K562 (cell line): ENCODE measurements at regions not wholly inside any gene's neighbourhood (a gene's known extent, or its start where the extent isn't known, plus 50 kb on each side); places are given as distances from the start of the nearest gene placed in this dataset.
A peak's percentile ranks its signal among the peaks of the same experiment; 100 is the strongest.

ENCODE experiments used
- CBFA2T2 ChIP-seq: fragments of 450-650 bp; conservative IDR thresholded peaks from 2 replicates; pipeline ENCODE4 v1.6.1; 2017; ENCODE audit warnings: mild to moderate bottlenecking
- CEBPB ChIP-seq: fragments of 450-650 bp; IDR thresholded peaks from 2 replicates; pipeline ENCODE4 v1.6.1; 2016; ENCODE audit warnings: missing genetic modification characterization, missing compliant biosample characterization
- CREB3L1 ChIP-seq: fragments of 450-650 bp; IDR thresholded peaks from 2 replicates; pipeline ENCODE4 v1.6.1; 2014; ENCODE audit warnings: low read depth, mild to moderate bottlenecking, moderate library complexity, borderline replicate concordance
- ETV1 ChIP-seq: fragments of 450-650 bp; conservative IDR thresholded peaks from 2 replicates; pipeline ENCODE4 v1.6.1; 2016; ENCODE audit warnings: missing genetic modification characterization, control low read depth, low read depth, missing compliant biosample characterization
- FOXP1 ChIP-seq: sonication (generic); formaldehyde crosslinking; IDR thresholded peaks from 2 replicates; pipeline ENCODE4 v1.8.0; 2022; ENCODE audit warnings: mild to moderate bottlenecking, missing genetic modification reagents
- HLTF ChIP-seq: fragments of 450-650 bp; IDR thresholded peaks from 2 replicates; pipeline ENCODE4 v1.6.1; 2016
- JUN ChIP-seq, 2 experiments: sonication (generic) in 1 of 2; formaldehyde crosslinking in 1 of 2; IDR thresholded peaks; 2 replicates each; pipeline versions ENCODE4 v1.6.1 to v1.8.0; 2012 to 2022; ENCODE audit warnings: borderline replicate concordance in 2 of 2, mild to moderate bottlenecking in 2 of 2, improper control_type of control experiment in 1 of 2, low read depth in 1 of 2, low read length in 1 of 2, missing genetic modification reagents in 1 of 2
- JUND ChIP-seq, 2 experiments: IDR thresholded peaks; 2 replicates in 1 of 2; 3 replicates in 1 of 2; pipeline ENCODE4 v1.6.1; 2011; ENCODE audit warnings: borderline replicate concordance in 2 of 2, low read depth in 2 of 2, low read length in 2 of 2, improper control_type of control experiment in 1 of 2, missing biosample characterization in 1 of 2, missing genetic modification characterization in 1 of 2, missing genetic modification reagents in 1 of 2
- NELFE ChIP-seq: IDR thresholded peaks from 2 replicates; pipeline ENCODE4 v1.6.1; 2011; ENCODE audit warnings: mild to moderate bottlenecking; ENCODE audit not compliant: insufficient read depth, insufficient read length
- NR2C1 ChIP-seq, 2 experiments: fragments of 450-650 bp; IDR thresholded peaks; 2 replicates each; pipeline ENCODE4 v1.6.1; 2017; ENCODE audit warnings: mild to moderate bottlenecking in 2 of 2, antibody characterized with exemption in 1 of 2, inconsistent platforms in 1 of 2, missing compliant biosample characterization in 1 of 2, missing genetic modification characterization in 1 of 2
- SIX5 ChIP-seq, 2 experiments: IDR thresholded peaks; 2 replicates each; pipeline ENCODE4 v1.6.1; 2011; ENCODE audit warnings: low read length in 2 of 2, borderline replicate concordance in 1 of 2, low read depth in 1 of 2, mild to moderate bottlenecking in 1 of 2, moderate library complexity in 1 of 2; ENCODE audit not compliant: insufficient read depth in 1 of 2
- STAT5A ChIP-seq: IDR thresholded peaks from 2 replicates; pipeline ENCODE4 v1.6.1; 2012; ENCODE audit warnings: low read length, inconsistent platforms, borderline replicate concordance
- TEAD4 ChIP-seq, 2 experiments: sonication (generic) in 1 of 2; formaldehyde crosslinking in 1 of 2; IDR thresholded peaks; 2 replicates each; pipeline versions ENCODE4 v1.6.1 to v1.8.0; 2012 to 2022; ENCODE audit warnings: borderline replicate concordance in 1 of 2, inconsistent platforms in 1 of 2, low read length in 1 of 2, mild to moderate bottlenecking in 1 of 2, missing genetic modification reagents in 1 of 2
- TSHZ1 ChIP-seq: fragments of 250-450 bp; sonication (Bioruptor Pico); IDR thresholded peaks from 2 replicates; pipeline ENCODE4 v1.4.0; 2020; ENCODE audit warnings: mild to moderate bottlenecking, moderate library complexity
- U2AF2 ChIP-seq: fragments of 200-400 bp; formaldehyde crosslinking; optimal IDR thresholded peaks from 2 replicates; pipeline ENCODE3; 2017; ENCODE audit warnings: low read depth, mild to moderate bottlenecking, low read length
- ZC3H11A ChIP-seq: IDR thresholded peaks from 2 replicates; pipeline ENCODE4 v1.6.1; 2012; ENCODE audit warnings: low read depth, low read length, improper control_type of control experiment
- ZNF347 ChIP-seq: fragments of 450-650 bp; formaldehyde crosslinking; IDR thresholded peaks from 2 replicates; pipeline ENCODE4 v1.4.0; 2020; ENCODE audit warnings: low read depth, mild to moderate bottlenecking, moderate library complexity
- ZNF444 ChIP-seq: fragments of 250-450 bp; sonication (Bioruptor Pico); IDR thresholded peaks from 2 replicates; pipeline ENCODE4 v1.4.0; 2020; ENCODE audit warnings: mild to moderate bottlenecking, moderate library complexity
- TF ChIP-seq, protein P1 (sequence below), 2 experiments: fragments of 450-650 bp in 1 of 2; sonication (generic) in 1 of 2; formaldehyde crosslinking in 1 of 2; IDR thresholded peaks in 1 of 2; conservative IDR thresholded peaks in 1 of 2; 2 replicates each; pipeline versions ENCODE4 v1.6.1 to v1.8.1; 2016 to 2023; ENCODE audit warnings: mild to moderate bottlenecking in 2 of 2, moderate library complexity in 2 of 2, inconsistent platforms in 1 of 2, missing genetic modification reagents in 1 of 2

GRCh38 chr6:137589067-137589848 lies 95.1 kb upstream of the OLIG3 start (continued):
- TF ChIP-seq TSHZ1 (CRISPR knock-in tag), result no peak
- TF ChIP-seq NELFE, result no peak
- no peak for TF ChIP-seq ZC3H11A
- TF ChIP-seq JUND (IDR thresholded peaks at IDR 0.05; ENCODE audit: borderline replicate concordance, low read depth, low read length), result peak; percentile 76
- peak; percentile 71; the same call in 1 of the 3 replicates for TF ChIP-seq JUND (tag; IDR thresholded peaks at IDR 0.05; ENCODE audit: borderline replicate concordance, low read depth, low read length)
- TF ChIP-seq FOXP1 (CRISPR knock-in tag), result no peak
- TF ChIP-seq NR2C1 (IDR thresholded peaks at IDR 0.05), result no peak
- TF ChIP-seq NR2C1 (tag; IDR thresholded peaks at IDR 0.05), result peak; percentile 60; the same call in 1 of the 2 replicates
- 0 out of 2 replicates have a peak, but pooled peaks have one; percentile 13 for TF ChIP-seq CBFA2T2
- TF ChIP-seq, protein P1, sequence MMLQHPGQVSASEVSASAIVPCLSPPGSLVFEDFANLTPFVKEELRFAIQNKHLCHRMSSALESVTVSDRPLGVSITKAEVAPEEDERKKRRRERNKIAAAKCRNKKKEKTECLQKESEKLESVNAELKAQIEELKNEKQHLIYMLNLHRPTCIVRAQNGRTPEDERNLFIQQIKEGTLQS (IDR thresholded peaks at IDR 0.05), result 0 out of 2 replicates have a peak, but pooled peaks have one; percentile 37
- TF ChIP-seq, protein P1 (CRISPR knock-in tag; conservative IDR thresholded peaks at IDR 0.05), result no peak
- TF ChIP-seq CREB3L1, result no peak
- no peak for TF ChIP-seq SIX5 (IDR thresholded peaks at IDR 0.05; ENCODE audit: borderline replicate concordance in 1 of 2, insufficient read depth in 1 of 2, low read depth in 1 of 2, low read length in 2 of 2)
- no peak for TF ChIP-seq ZNF347 (CRISPR knock-in tag)
- TF ChIP-seq ZNF444 (CRISPR knock-in tag), result no peak
- no peak for TF ChIP-seq HLTF
- no peak; the same call in 1 of the 2 replicates for TF ChIP-seq ETV1 (tag)
- 0 out of 2 replicates have a peak, but pooled peaks have one; percentile 28 for TF ChIP-seq JUN (IDR thresholded peaks at IDR 0.05; ENCODE audit: borderline replicate concordance, low read depth, low read length)
- TF ChIP-seq JUN (CRISPR knock-in tag; IDR thresholded peaks at IDR 0.05; ENCODE audit: borderline replicate concordance), result no peak
- no peak for TF ChIP-seq U2AF2
- TF ChIP-seq TEAD4 (IDR thresholded peaks at IDR 0.05; ENCODE audit: low read length), result peak; percentile 57; the same call in 1 of the 2 replicates
- no peak for TF ChIP-seq TEAD4 (CRISPR knock-in tag; IDR thresholded peaks at IDR 0.05; ENCODE audit: borderline replicate concordance)
- TF ChIP-seq CEBPB, result peak; percentile 92
- TF ChIP-seq STAT5A, result no peak
